PC-9 (cell line): ENCODE measurements at regions not wholly inside any gene's neighbourhood (a gene's known extent, or its start where the extent isn't known, plus 50 kb on each side); places are given as distances from the start of the nearest gene placed in this dataset.

Experiments used
- BruUV-seq: library from RNA; stranded (reverse); fragments of 400-500 nt; replicated peaks from 2 replicates; lab custom pipeline; 2021; lab: Mats Ljungman, UMichigan
- CTCF ChIA-PET: fragments of 300-600 bp; sonication (Branson Sonifier 250); formaldehyde crosslinking; loops from one replicate; lab custom pipeline; 2022; ENCODE audit warnings: antibody characterized with exemption; lab: Charles Lee
- POLR2A ChIA-PET: fragments of 300-600 bp; sonication (Branson Sonifier 250); formaldehyde crosslinking; loops from one replicate; lab custom pipeline; 2022; ENCODE audit warnings: antibody characterized with exemption; ENCODE audit not compliant: unreplicated experiment; lab: Charles Lee
- DNase-seq, 2 experiments: peaks; one replicate each; pipeline versions ENCODE4 v3.0.0 to v3.0.0-alpha.2; 2015 to 2022; ENCODE audit warnings: mixed read lengths in 1 of 2
- H2AFZ ChIP-seq: fragments of 200-600 bp; sonication (generic); 2 replicates; pipeline ENCODE4 v1.8.1; 2017; ENCODE audit warnings: antibody characterized with exemption
- H3F3A ChIP-seq: fragments of 200-600 bp; sonication (generic); 2 replicates; pipeline ENCODE4 v1.8.1; 2017; ENCODE audit warnings: antibody characterized with exemption, mild to moderate bottlenecking, low read depth; ENCODE audit not compliant: insufficient read depth
- H3K27ac ChIP-seq: fragments of 200-600 bp; sonication (generic); 2 replicates; pipeline ENCODE4 v1.6.1; 2016; ENCODE audit warnings: mixed run types
- H3K27me3 ChIP-seq: fragments of 200-600 bp; sonication (generic); 2 replicates; pipeline ENCODE4 v1.6.1; 2016; ENCODE audit warnings: low read depth, mixed run types; ENCODE audit not compliant: insufficient read depth
- H3K36me3 ChIP-seq: fragments of 200-600 bp; sonication (generic); 2 replicates; pipeline ENCODE4 v1.6.1; 2016; ENCODE audit warnings: low read depth, mixed run types
- H3K4me1 ChIP-seq: fragments of 200-600 bp; sonication (generic); replicated peaks from 2 replicates; pipeline ENCODE4 v1.6.1; 2016; ENCODE audit warnings: mixed run types; ENCODE audit not compliant: insufficient read depth
- H3K4me2 ChIP-seq: fragments of 200-600 bp; sonication (generic); 2 replicates; pipeline ENCODE4 v1.6.1; 2017; ENCODE audit warnings: mixed run types
- H3K4me3 ChIP-seq: fragments of 200-600 bp; sonication (generic); 2 replicates; pipeline ENCODE4 v1.6.1; 2016; ENCODE audit warnings: mixed run types
- H3K79me2 ChIP-seq: fragments of 200-600 bp; sonication (generic); 2 replicates; pipeline ENCODE4 v1.6.1; 2017; ENCODE audit warnings: low read depth, mixed run types
- H3K9me2 ChIP-seq: fragments of 200-600 bp; sonication (generic); 2 replicates; pipeline ENCODE4 v1.8.1; 2017; ENCODE audit warnings: mild to moderate bottlenecking; ENCODE audit not compliant: insufficient read depth
- H3K9me3 ChIP-seq: fragments of 200-600 bp; sonication (generic); 2 replicates; pipeline ENCODE4 v1.8.1; 2016; ENCODE audit warnings: low read depth; ENCODE audit not compliant: insufficient read depth
- H4K20me1 ChIP-seq: fragments of 200-600 bp; sonication (generic); 2 replicates; pipeline ENCODE4 v1.8.1; 2017; ENCODE audit not compliant: insufficient read depth
- EZH2 ChIP-seq: fragments of 200-600 bp; sonication (generic); IDR thresholded peaks from 2 replicates; pipeline ENCODE4 v1.8.0; 2017; ENCODE audit warnings: antibody characterized with exemption, low read depth
- intact Hi-C: fragments of 100-400 bp; cut with micrococcal nuclease; formaldehyde crosslinking; loops from one replicate; pipeline ENCODE4 v1.10.0; 2022; ENCODE audit not compliant: unreplicated experiment
- TF ChIP-seq, protein P1 (sequence below): fragments of 200-600 bp; sonication (generic); conservative IDR thresholded peaks from 2 replicates; pipeline ENCODE4 v1.6.1; 2017; ENCODE audit warnings: mixed run types, antibody characterized with exemption, mild to moderate bottlenecking, moderate library complexity

- H3F3A ChIP-seq, result no peaks in the 10 kb centered on the region
- no peaks in the 10 kb centered on the region for H3K9me3 ChIP-seq
- no peak overlapping the region for H3K4me3 ChIP-seq
- no peaks in the 10 kb centered on the region for H3K36me3 ChIP-seq
- no peak for TF ChIP-seq EZH2
- TF ChIP-seq, protein P1, sequence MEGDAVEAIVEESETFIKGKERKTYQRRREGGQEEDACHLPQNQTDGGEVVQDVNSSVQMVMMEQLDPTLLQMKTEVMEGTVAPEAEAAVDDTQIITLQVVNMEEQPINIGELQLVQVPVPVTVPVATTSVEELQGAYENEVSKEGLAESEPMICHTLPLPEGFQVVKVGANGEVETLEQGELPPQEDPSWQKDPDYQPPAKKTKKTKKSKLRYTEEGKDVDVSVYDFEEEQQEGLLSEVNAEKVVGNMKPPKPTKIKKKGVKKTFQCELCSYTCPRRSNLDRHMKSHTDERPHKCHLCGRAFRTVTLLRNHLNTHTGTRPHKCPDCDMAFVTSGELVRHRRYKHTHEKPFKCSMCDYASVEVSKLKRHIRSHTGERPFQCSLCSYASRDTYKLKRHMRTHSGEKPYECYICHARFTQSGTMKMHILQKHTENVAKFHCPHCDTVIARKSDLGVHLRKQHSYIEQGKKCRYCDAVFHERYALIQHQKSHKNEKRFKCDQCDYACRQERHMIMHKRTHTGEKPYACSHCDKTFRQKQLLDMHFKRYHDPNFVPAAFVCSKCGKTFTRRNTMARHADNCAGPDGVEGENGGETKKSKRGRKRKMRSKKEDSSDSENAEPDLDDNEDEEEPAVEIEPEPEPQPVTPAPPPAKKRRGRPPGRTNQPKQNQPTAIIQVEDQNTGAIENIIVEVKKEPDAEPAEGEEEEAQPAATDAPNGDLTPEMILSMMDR, result no peak
- no peaks in the 10 kb centered on the region for H4K20me1 ChIP-seq
- no TSS peak for BruUV-seq
- H3K79me2 ChIP-seq, result no peaks in the 10 kb centered on the region
- H3K4me1 ChIP-seq, result no peaks in the 10 kb centered on the region
- CTCF ChIA-PET, result no interaction called here
- no peaks in the 10 kb centered on the region for H3K27me3 ChIP-seq
- H2AFZ ChIP-seq, result no peak overlapping the region
- POLR2A ChIA-PET, result no interaction called here
- H3K9me2 ChIP-seq, result no peaks in the 10 kb centered on the region
- no peak overlapping the region for H3K27ac ChIP-seq
- no peak overlapping the region for H3K4me2 ChIP-seq
- intact Hi-C loops, result no loop called here
- DNase-seq, result no peak
These were observed 1001.8 kb downstream of the BCL11B start for GRCh38 chr14:98270201-98270600.

DNA sequence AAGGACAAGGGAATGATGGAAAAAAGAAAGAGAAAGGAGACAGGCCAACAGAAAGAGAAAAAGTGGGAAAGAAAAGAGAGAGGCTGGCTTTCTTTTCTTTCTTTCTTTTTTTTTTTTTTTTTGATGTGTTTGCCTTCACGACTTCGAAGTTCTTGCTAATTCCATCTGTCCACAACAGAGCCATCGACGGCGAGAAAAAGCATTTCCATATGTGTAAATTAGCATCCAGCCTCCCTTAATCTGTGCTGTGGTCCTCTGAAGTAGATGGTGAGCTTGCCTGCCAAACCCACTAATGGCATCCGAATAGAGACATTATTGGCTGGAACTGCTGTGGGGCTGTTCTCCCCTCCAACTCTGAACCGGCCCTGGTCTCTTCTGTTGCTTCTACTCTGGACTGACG is 997.4 kb downstream of the BCL11B start:
- Histone ChIP-seq H3K9me3 (no peaks in the 10 kb centered on the region), H3K79me2 (no peaks in the 10 kb centered on the region), H3K4me3 (no peak overlapping the region), H2AFZ (no peak overlapping the region), H3F3A (no peaks in the 10 kb centered on the region), H3K4me2 (no peak overlapping the region), H3K36me3 (no peaks in the 10 kb centered on the region), H3K9me2 (no peaks in the 10 kb centered on the region), H3K4me1 (no peaks in the 10 kb centered on the region), H4K20me1 (no peaks in the 10 kb centered on the region), H3K27me3 (no peaks in the 10 kb centered on the region), H3K27ac (no peak overlapping the region)
- TF ChIP-seq, protein P1, result no peak
- no peak for TF ChIP-seq EZH2
- POLR2A ChIA-PET, result no interaction called here
- no peak for DNase-seq
- CTCF ChIA-PET, result no interaction called here
- BruUV-seq, result no TSS peak
- intact Hi-C loops, result no loop called here

DNA sequence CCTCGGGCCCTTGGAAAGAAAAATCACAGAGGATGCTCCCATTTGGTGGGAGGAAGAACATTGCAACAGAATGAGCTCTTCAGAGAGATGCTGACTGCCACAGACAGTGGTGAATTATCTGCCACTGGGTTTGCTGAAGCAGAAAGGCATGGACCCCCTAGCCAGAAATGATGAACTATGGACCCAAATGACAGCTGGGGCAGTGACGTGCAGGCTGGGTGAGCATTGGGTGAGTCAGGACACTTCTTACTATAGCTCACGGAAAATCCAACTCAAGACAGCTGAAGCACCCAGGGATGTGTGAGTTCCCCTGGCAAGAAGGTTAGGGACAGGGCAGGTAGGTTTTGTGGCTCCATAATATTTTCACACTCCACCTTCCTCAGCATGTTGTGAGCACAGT is 993.2 kb downstream of the BCL11B start:
- Histone ChIP-seq H4K20me1 (no peaks in the 10 kb centered on the region), H3K27ac (no peak overlapping the region), H3F3A (no peaks in the 10 kb centered on the region), H3K79me2 (no peaks in the 10 kb centered on the region), H3K4me2 (no peak overlapping the region), H3K4me3 (no peak overlapping the region), H3K27me3 (peaks cover 6% of the 10 kb centered on the region; the same call in 1 of the 2 replicates), H3K9me2 (no peaks in the 10 kb centered on the region), H2AFZ (no peak overlapping the region), H3K9me3 (no peaks in the 10 kb centered on the region), H3K4me1 (no peaks in the 10 kb centered on the region), H3K36me3 (no peaks in the 10 kb centered on the region)
- POLR2A ChIA-PET, result no interaction called here
- intact Hi-C loops, result no loop called here
- DNase-seq, result no peak
- no peak for TF ChIP-seq EZH2
- TF ChIP-seq, protein P1, result no peak
- CTCF ChIA-PET, result no interaction called here
- BruUV-seq, result no TSS peak
